ENCODE measurements at regions not wholly inside any gene's neighbourhood (a gene's known extent, or its start where the extent isn't known, plus 50 kb on each side); places are given as distances from the start of the nearest gene placed in this dataset.

GRCh38 chr2:120430957-120431356, 85.0 kb downstream of the INHBB start:
- Histone ChIP-seq H3K27me3 (ENCODE audit: insufficient read depth, low read length) (no peaks in the 10 kb centered on the region), H3K4me2 (ENCODE audit: low read length) (no peak overlapping the region), H3K4me3 (ENCODE audit: low read depth, low read length) (no peak overlapping the region), H4K8ac (ENCODE audit: low read depth, low read length) (no peak overlapping the region), H3K18ac (ENCODE audit: low read length) (no peak overlapping the region), H3K36me3 (ENCODE audit: control insufficient read depth in 1 of 2, insufficient read depth in 2 of 2, low read length in 2 of 2) (no peaks in the 10 kb centered on the region), H3K4me1 (ENCODE audit: control insufficient read depth in 1 of 2, insufficient read depth in 2 of 2, low read length in 2 of 2) (no peaks in the 10 kb centered on the region), H3K4ac (ENCODE audit: low read depth, low read length) (no peak overlapping the region), H3K79me1 (ENCODE audit: low read length) (no peaks in the 10 kb centered on the region), H4K91ac (ENCODE audit: low read depth, low read length) (no peak overlapping the region), H3K9ac (ENCODE audit: low read length) (no peak overlapping the region), H2AK5ac (ENCODE audit: low read length) (no peak overlapping the region), H2BK120ac (ENCODE audit: insufficient read depth, low read length, poor library complexity) (no peak overlapping the region), H3K23ac (ENCODE audit: low read length) (no peak overlapping the region), H3K79me2 (ENCODE audit: control insufficient read depth, insufficient read depth, low read length, poor library complexity) (no peaks in the 10 kb centered on the region), H2BK12ac (ENCODE audit: low read length) (no peak overlapping the region), H3K27ac (ENCODE audit: low read depth, low read length) (no peak overlapping the region), H3K9me3 (ENCODE audit: insufficient read depth, low read depth, low read length) (no peaks in the 10 kb centered on the region), H3K14ac (ENCODE audit: low read length) (no peak overlapping the region), H4K12ac (ENCODE audit: low read depth, low read length) (no peak overlapping the region), H2BK5ac (ENCODE audit: low read depth, low read length, poor library complexity) (no peak overlapping the region), H2AFZ (ENCODE audit: insufficient read depth, low read length, poor library complexity) (no peak overlapping the region)
- no CpG with 5 or more reads among the region's 6 CpGs for WGBS (ENCODE audit: extremely low coverage, insufficient coverage, insufficient read length)
- DNase-seq = no peak

- no peak overlapping the region for H3K14ac ChIP-seq (ENCODE audit: low read length)
- H3K4ac ChIP-seq (ENCODE audit: low read depth, low read length) = no peak overlapping the region
- no peaks in the 10 kb centered on the region for H3K36me3 ChIP-seq (ENCODE audit: control insufficient read depth in 1 of 2, insufficient read depth in 2 of 2, low read length in 2 of 2)
- no peak overlapping the region for H3K9ac ChIP-seq (ENCODE audit: low read length)
- no peak overlapping the region for H3K23ac ChIP-seq (ENCODE audit: low read length)
- H2AFZ ChIP-seq (ENCODE audit: insufficient read depth, low read length, poor library complexity) = no peak overlapping the region
- no peak overlapping the region for H2AK5ac ChIP-seq (ENCODE audit: low read length)
- no peak overlapping the region for H3K18ac ChIP-seq (ENCODE audit: low read length)
- H4K8ac ChIP-seq (ENCODE audit: low read depth, low read length) = no peak overlapping the region
- H3K79me1 ChIP-seq (ENCODE audit: low read length) = no peaks in the 10 kb centered on the region
- H2BK5ac ChIP-seq (ENCODE audit: low read depth, low read length, poor library complexity) = no peak overlapping the region
- H3K4me2 ChIP-seq (ENCODE audit: low read length) = no peak overlapping the region
- no peak overlapping the region for H2BK120ac ChIP-seq (ENCODE audit: insufficient read depth, low read length, poor library complexity)
- no peaks in the 10 kb centered on the region for H3K4me1 ChIP-seq (ENCODE audit: control insufficient read depth in 1 of 2, insufficient read depth in 2 of 2, low read length in 2 of 2)
- H3K27me3 ChIP-seq (ENCODE audit: insufficient read depth, low read length) = no peaks in the 10 kb centered on the region
- H3K9me3 ChIP-seq (ENCODE audit: insufficient read depth, low read depth, low read length) = no peaks in the 10 kb centered on the region
- no peaks in the 10 kb centered on the region for H3K79me2 ChIP-seq (ENCODE audit: control insufficient read depth, insufficient read depth, low read length, poor library complexity)
- no peak overlapping the region for H2BK12ac ChIP-seq (ENCODE audit: low read length)
- no peak overlapping the region for H4K91ac ChIP-seq (ENCODE audit: low read depth, low read length)
- no peak overlapping the region for H3K27ac ChIP-seq (ENCODE audit: low read depth, low read length)
- H4K12ac ChIP-seq (ENCODE audit: low read depth, low read length) = no peak overlapping the region
- no peak for DNase-seq
- no peak overlapping the region for H3K4me3 ChIP-seq (ENCODE audit: low read depth, low read length)
- no CpG with 5 or more reads among the region's 20 CpGs for WGBS (ENCODE audit: extremely low coverage, insufficient coverage, insufficient read length)
Measured at GRCh38 chr2:120431386-120432292, 85.7 kb downstream of the INHBB start.

GRCh38 chr2:120432293-120432975, 86.5 kb downstream of the INHBB start:
- Histone ChIP-seq H3K4me1 (ENCODE audit: control insufficient read depth in 1 of 2, insufficient read depth in 2 of 2, low read length in 2 of 2) (no peaks in the 10 kb centered on the region), H3K9ac (ENCODE audit: low read length) (no peak overlapping the region), H3K9me3 (ENCODE audit: insufficient read depth, low read depth, low read length) (no peaks in the 10 kb centered on the region), H3K4me3 (ENCODE audit: low read depth, low read length) (no peak overlapping the region), H4K8ac (ENCODE audit: low read depth, low read length) (no peak overlapping the region), H3K23ac (ENCODE audit: low read length) (no peak overlapping the region), H2BK12ac (ENCODE audit: low read length) (no peak overlapping the region), H4K91ac (ENCODE audit: low read depth, low read length) (no peak overlapping the region), H4K12ac (ENCODE audit: low read depth, low read length) (no peak overlapping the region), H3K4me2 (ENCODE audit: low read length) (no peak overlapping the region), H3K4ac (ENCODE audit: low read depth, low read length) (no peak overlapping the region), H3K79me2 (ENCODE audit: control insufficient read depth, insufficient read depth, low read length, poor library complexity) (no peaks in the 10 kb centered on the region), H2BK5ac (ENCODE audit: low read depth, low read length, poor library complexity) (no peak overlapping the region), H3K79me1 (ENCODE audit: low read length) (no peaks in the 10 kb centered on the region), H3K36me3 (ENCODE audit: control insufficient read depth in 1 of 2, insufficient read depth in 2 of 2, low read length in 2 of 2) (no peaks in the 10 kb centered on the region), H3K27ac (ENCODE audit: low read depth, low read length) (no peak overlapping the region), H3K27me3 (ENCODE audit: insufficient read depth, low read length) (no peaks in the 10 kb centered on the region), H2BK120ac (ENCODE audit: insufficient read depth, low read length, poor library complexity) (no peak overlapping the region), H3K14ac (ENCODE audit: low read length) (no peak overlapping the region), H2AK5ac (ENCODE audit: low read length) (no peak overlapping the region), H2AFZ (ENCODE audit: insufficient read depth, low read length, poor library complexity) (no peak overlapping the region), H3K18ac (ENCODE audit: low read length) (no peak overlapping the region)
- DNase-seq = no peak
- WGBS (ENCODE audit: extremely low coverage, insufficient coverage, insufficient read length) = no CpG with 5 or more reads among the region's 24 CpGs

GRCh38 chr2:120432976-120433815, 87.3 kb downstream of the INHBB start:
- no peak overlapping the region for H3K18ac ChIP-seq (ENCODE audit: low read length)
- no peaks in the 10 kb centered on the region for H3K36me3 ChIP-seq (ENCODE audit: control insufficient read depth in 1 of 2, insufficient read depth in 2 of 2, low read length in 2 of 2)

More at GRCh38 chr2:120432976-120433815, 87.3 kb downstream of the INHBB start:
- H3K4ac ChIP-seq (ENCODE audit: low read depth, low read length) = no peak overlapping the region
- WGBS (ENCODE audit: extremely low coverage, insufficient coverage, insufficient read length) = no CpG with 5 or more reads among the region's 17 CpGs
- H3K23ac ChIP-seq (ENCODE audit: low read length) = no peak overlapping the region
- H2BK120ac ChIP-seq (ENCODE audit: insufficient read depth, low read length, poor library complexity) = no peak overlapping the region
- H2BK12ac ChIP-seq (ENCODE audit: low read length) = no peak overlapping the region
- H4K12ac ChIP-seq (ENCODE audit: low read depth, low read length) = no peak overlapping the region
- no peaks in the 10 kb centered on the region for H3K4me1 ChIP-seq (ENCODE audit: control insufficient read depth in 1 of 2, insufficient read depth in 2 of 2, low read length in 2 of 2)
- no peak overlapping the region for H4K91ac ChIP-seq (ENCODE audit: low read depth, low read length)
- H3K79me1 ChIP-seq (ENCODE audit: low read length) = no peaks in the 10 kb centered on the region
- H3K9ac ChIP-seq (ENCODE audit: low read length) = no peak overlapping the region
- no peaks in the 10 kb centered on the region for H3K9me3 ChIP-seq (ENCODE audit: insufficient read depth, low read depth, low read length)
- H3K79me2 ChIP-seq (ENCODE audit: control insufficient read depth, insufficient read depth, low read length, poor library complexity) = no peaks in the 10 kb centered on the region
- no peak overlapping the region for H3K4me2 ChIP-seq (ENCODE audit: low read length)
- no peak overlapping the region for H3K27ac ChIP-seq (ENCODE audit: low read depth, low read length)
- no peak for DNase-seq
- no peak overlapping the region for H3K4me3 ChIP-seq (ENCODE audit: low read depth, low read length)
- no peak overlapping the region for H2AK5ac ChIP-seq (ENCODE audit: low read length)
- H4K8ac ChIP-seq (ENCODE audit: low read depth, low read length) = no peak overlapping the region
- no peak overlapping the region for H3K14ac ChIP-seq (ENCODE audit: low read length)
- no peak overlapping the region for H2BK5ac ChIP-seq (ENCODE audit: low read depth, low read length, poor library complexity)
- no peaks in the 10 kb centered on the region for H3K27me3 ChIP-seq (ENCODE audit: insufficient read depth, low read length)
- no peak overlapping the region for H2AFZ ChIP-seq (ENCODE audit: insufficient read depth, low read length, poor library complexity)

All from trophoblast cell (in vitro differentiated cells and primary cell).